Neural progenitor cell (in vitro differentiated cells): ENCODE measurements at regions not wholly inside any gene's neighbourhood (a gene's known extent, or its start where the extent isn't known, plus 50 kb on each side); places are given as distances from the start of the nearest gene placed in this dataset.

Experiments
- DNase-seq: peaks from one replicate; pipeline ENCODE4 v3.0.0-alpha.2; 2016; ENCODE audit warnings: low spot score
- H2AFZ ChIP-seq: fragments of 200-600 bp; sonication (generic); replicated peaks from 2 replicates; pipeline ENCODE4 v1.6.1; 2016; ENCODE audit warnings: antibody characterized with exemption
- H3F3A ChIP-seq: fragments of 200-600 bp; sonication (generic); 2 replicates; pipeline ENCODE4 v1.6.1; 2016; ENCODE audit warnings: antibody characterized with exemption, low read depth
- H3K27ac ChIP-seq: fragments of 200-600 bp; sonication (generic); 2 replicates; pipeline ENCODE4 v1.5.1; 2016; ENCODE audit warnings: mild to moderate bottlenecking
- H3K27me3 ChIP-seq: fragments of 200-600 bp; sonication (generic); 2 replicates; pipeline ENCODE4 v1.6.1; 2016; ENCODE audit warnings: mild to moderate bottlenecking, moderate library complexity
- H3K36me3 ChIP-seq: fragments of 200-600 bp; sonication (generic); 2 replicates; pipeline ENCODE4 v1.5.1; 2016
- H3K4me1 ChIP-seq: fragments of 200-600 bp; sonication (generic); 2 replicates; pipeline ENCODE4 v1.6.1; 2016; ENCODE audit warnings: mixed run types
- H3K4me2 ChIP-seq: fragments of 200-600 bp; sonication (generic); 2 replicates; pipeline ENCODE4 v1.6.1; 2016
- H3K4me3 ChIP-seq: fragments of 200-600 bp; sonication (generic); 2 replicates; pipeline ENCODE4 v1.5.1; 2016
- H3K79me2 ChIP-seq: fragments of 200-600 bp; sonication (generic); 2 replicates; pipeline ENCODE4 v1.6.1; 2016; ENCODE audit warnings: low read depth
- H3K9ac ChIP-seq: fragments of 200-600 bp; sonication (generic); 2 replicates; pipeline ENCODE4 v1.6.1; 2016
- H3K9me3 ChIP-seq: fragments of 200-600 bp; sonication (generic); 2 replicates; pipeline ENCODE4 v1.5.1; 2016; ENCODE audit warnings: low read depth
- H4K20me1 ChIP-seq: fragments of 200-600 bp; sonication (generic); 2 replicates; pipeline ENCODE4 v1.6.1; 2016; ENCODE audit warnings: low read depth
- H3K27ac Mint-ChIP-seq: 3 replicates; pipeline ENCODE4 v1.8.0; 2021; ENCODE audit warnings: mixed read lengths
- H3K27me3 Mint-ChIP-seq: 2 replicates; pipeline ENCODE4 v1.8.0; 2022; ENCODE audit warnings: low read depth, mild to moderate bottlenecking, inconsistent platforms, moderate library complexity, mixed read lengths; ENCODE audit not compliant: insufficient read depth
- H3K36me3 Mint-ChIP-seq: 3 replicates; pipeline ENCODE4 v1.8.0; 2021; ENCODE audit warnings: mixed read lengths
- H3K4me1 Mint-ChIP-seq: 3 replicates; pipeline ENCODE4 v1.8.0; 2021; ENCODE audit warnings: mixed read lengths
- H3K4me3 Mint-ChIP-seq: 3 replicates; pipeline ENCODE4 v1.8.0; 2021; ENCODE audit warnings: mild to moderate bottlenecking, moderate library complexity, mixed read lengths
- H3K9me3 Mint-ChIP-seq: 3 replicates; pipeline ENCODE4 v1.8.0; 2020; ENCODE audit warnings: mixed read lengths
- EZH2 ChIP-seq: fragments of 200-600 bp; sonication (generic); IDR thresholded peaks from 2 replicates; pipeline ENCODE4 v1.6.1; 2017; ENCODE audit warnings: antibody characterized with exemption, mild to moderate bottlenecking, moderate library complexity
- EZH2phosphoT487 ChIP-seq: fragments of 200-600 bp; sonication (generic); IDR thresholded peaks from 2 replicates; pipeline ENCODE4 v1.6.1; 2017; ENCODE audit warnings: antibody characterized with exemption
- TF ChIP-seq, protein P1 (sequence below): fragments of 200-600 bp; sonication (generic); IDR thresholded peaks from 2 replicates; pipeline ENCODE4 v1.5.1; 2017; ENCODE audit warnings: antibody characterized with exemption, mild to moderate bottlenecking

- Mint-ChIP-seq H3K4me3 (no peak overlapping the region), H3K4me1 (peaks cover 15% of the 10 kb centered on the region), H3K9me3 (peaks cover 19% of the 10 kb centered on the region), H3K27me3 (no peaks in the 10 kb centered on the region), H3K27ac (no peak overlapping the region), H3K36me3 (no peaks in the 10 kb centered on the region)
- Histone ChIP-seq H4K20me1 (no peaks in the 10 kb centered on the region), H3K27me3 (no peaks in the 10 kb centered on the region), H3F3A (no peaks in the 10 kb centered on the region), H3K4me3 (no peak overlapping the region), H3K9me3 (no peaks in the 10 kb centered on the region), H3K4me1 (no peaks in the 10 kb centered on the region), H2AFZ (no peak overlapping the region), H3K79me2 (no peaks in the 10 kb centered on the region), H3K9ac (no peak overlapping the region), H3K4me2 (no peak overlapping the region), H3K36me3 (no peaks in the 10 kb centered on the region), H3K27ac (no peak overlapping the region)
- TF ChIP-seq EZH2 (no peak), EZH2phosphoT487 (no peak)
- TF ChIP-seq, protein P1, sequence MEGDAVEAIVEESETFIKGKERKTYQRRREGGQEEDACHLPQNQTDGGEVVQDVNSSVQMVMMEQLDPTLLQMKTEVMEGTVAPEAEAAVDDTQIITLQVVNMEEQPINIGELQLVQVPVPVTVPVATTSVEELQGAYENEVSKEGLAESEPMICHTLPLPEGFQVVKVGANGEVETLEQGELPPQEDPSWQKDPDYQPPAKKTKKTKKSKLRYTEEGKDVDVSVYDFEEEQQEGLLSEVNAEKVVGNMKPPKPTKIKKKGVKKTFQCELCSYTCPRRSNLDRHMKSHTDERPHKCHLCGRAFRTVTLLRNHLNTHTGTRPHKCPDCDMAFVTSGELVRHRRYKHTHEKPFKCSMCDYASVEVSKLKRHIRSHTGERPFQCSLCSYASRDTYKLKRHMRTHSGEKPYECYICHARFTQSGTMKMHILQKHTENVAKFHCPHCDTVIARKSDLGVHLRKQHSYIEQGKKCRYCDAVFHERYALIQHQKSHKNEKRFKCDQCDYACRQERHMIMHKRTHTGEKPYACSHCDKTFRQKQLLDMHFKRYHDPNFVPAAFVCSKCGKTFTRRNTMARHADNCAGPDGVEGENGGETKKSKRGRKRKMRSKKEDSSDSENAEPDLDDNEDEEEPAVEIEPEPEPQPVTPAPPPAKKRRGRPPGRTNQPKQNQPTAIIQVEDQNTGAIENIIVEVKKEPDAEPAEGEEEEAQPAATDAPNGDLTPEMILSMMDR, result no peak
- no peak for DNase-seq
Observed at GRCh38 chr5:7066471-7067235, 329.3 kb upstream of the ADCY2 start.

DNA sequence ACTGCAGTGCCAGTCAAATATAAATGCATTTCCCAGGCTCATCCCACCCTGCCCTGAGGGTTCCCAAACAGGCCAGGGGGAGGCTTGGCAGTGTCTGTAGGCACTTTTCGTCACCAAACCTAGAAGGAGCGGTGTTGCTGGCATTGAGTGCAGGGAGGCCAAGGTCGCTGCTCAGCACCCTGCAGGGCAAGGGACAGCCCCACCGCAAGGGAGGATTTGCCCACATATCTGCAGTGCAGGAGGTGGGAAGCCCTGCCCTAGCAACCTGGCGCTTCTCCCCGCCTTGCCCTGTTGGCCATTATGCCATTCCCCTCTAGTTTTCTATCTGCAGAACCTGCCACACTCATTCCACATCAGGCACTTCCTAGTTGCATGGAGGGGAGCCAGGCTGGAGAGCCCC, 327.8 kb upstream of the ADCY2 start:
- Histone ChIP-seq H3F3A (no peaks in the 10 kb centered on the region), H3K4me2 (no peak overlapping the region), H3K9me3 (no peaks in the 10 kb centered on the region), H3K27me3 (no peaks in the 10 kb centered on the region), H3K36me3 (no peaks in the 10 kb centered on the region), H2AFZ (no peak overlapping the region), H3K9ac (no peak overlapping the region), H3K4me1 (no peaks in the 10 kb centered on the region), H4K20me1 (no peaks in the 10 kb centered on the region), H3K4me3 (no peak overlapping the region), H3K27ac (no peak overlapping the region), H3K79me2 (no peaks in the 10 kb centered on the region)
- peaks cover 20% of the 10 kb centered on the region for H3K4me1 Mint-ChIP-seq
- no peak overlapping the region for H3K27ac Mint-ChIP-seq
- H3K27me3 Mint-ChIP-seq, result no peaks in the 10 kb centered on the region
- DNase-seq, result no peak
- H3K9me3 Mint-ChIP-seq, result peaks cover 5% of the 10 kb centered on the region
- no peaks in the 10 kb centered on the region for H3K36me3 Mint-ChIP-seq
- no peak for TF ChIP-seq EZH2phosphoT487
- H3K4me3 Mint-ChIP-seq, result no peak overlapping the region

- H4K20me1 ChIP-seq, result no peaks in the 10 kb centered on the region
- H3K9ac ChIP-seq, result no peak overlapping the region
- DNase-seq, result no peak
- H2AFZ ChIP-seq, result no peak overlapping the region
- H3K4me3 ChIP-seq, result no peak overlapping the region
- H3K27ac Mint-ChIP-seq, result no peak overlapping the region
- no peaks in the 10 kb centered on the region for H3K4me1 ChIP-seq
- no peak overlapping the region for H3K4me3 Mint-ChIP-seq
- H3K9me3 Mint-ChIP-seq, result no peaks in the 10 kb centered on the region
- H3K4me2 ChIP-seq, result no peak overlapping the region
- H3K4me1 Mint-ChIP-seq, result peaks cover 20% of the 10 kb centered on the region
- H3K79me2 ChIP-seq, result no peaks in the 10 kb centered on the region
- no peaks in the 10 kb centered on the region for H3K36me3 Mint-ChIP-seq
- H3K27ac ChIP-seq, result no peak overlapping the region
- H3K36me3 ChIP-seq, result no peaks in the 10 kb centered on the region
- H3K27me3 ChIP-seq, result no peaks in the 10 kb centered on the region
- no peaks in the 10 kb centered on the region for H3F3A ChIP-seq
- H3K27me3 Mint-ChIP-seq, result no peaks in the 10 kb centered on the region
- no peaks in the 10 kb centered on the region for H3K9me3 ChIP-seq
- TF ChIP-seq EZH2 (no peak), EZH2phosphoT487 (no peak)
- TF ChIP-seq, protein P1, result no peak
Observed at GRCh38 chr5:7068899-7069298, 327.0 kb upstream of the ADCY2 start.

DNA sequence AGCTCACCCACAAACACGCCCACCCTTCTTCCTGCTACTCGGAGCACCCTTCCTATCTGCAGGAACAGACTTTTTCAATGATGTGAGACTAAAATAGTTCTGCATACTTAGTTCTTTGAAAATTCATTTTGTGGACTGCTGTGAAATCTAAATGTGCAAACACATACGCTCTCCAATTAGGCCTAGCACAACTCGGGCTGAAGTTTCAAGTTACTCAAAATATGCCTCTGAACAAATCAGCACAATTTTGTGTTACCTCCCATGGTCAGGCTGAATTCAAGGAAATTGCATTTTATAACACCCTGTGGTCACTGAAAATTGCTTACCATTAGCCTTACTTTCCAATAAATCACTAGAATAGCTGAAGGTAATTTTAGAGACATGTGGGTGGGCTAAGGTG, 323.8 kb upstream of the ADCY2 start:
- no peak overlapping the region for H3K27ac ChIP-seq
- H3K36me3 ChIP-seq, result no peaks in the 10 kb centered on the region
- Mint-ChIP-seq H3K27ac (no peak overlapping the region), H3K36me3 (no peaks in the 10 kb centered on the region), H3K9me3 (no peaks in the 10 kb centered on the region), H3K27me3 (no peaks in the 10 kb centered on the region), H3K4me3 (no peak overlapping the region), H3K4me1 (peaks cover 20% of the 10 kb centered on the region)
- no peak overlapping the region for H3K4me2 ChIP-seq
- H3K79me2 ChIP-seq, result no peaks in the 10 kb centered on the region
- H3K9me3 ChIP-seq, result no peaks in the 10 kb centered on the region
- H3K9ac ChIP-seq, result no peak overlapping the region
- TF ChIP-seq, protein P1, result no peak
- TF ChIP-seq EZH2 (no peak), EZH2phosphoT487 (no peak)
- no peak for DNase-seq
- H2AFZ ChIP-seq, result no peak overlapping the region
- no peak overlapping the region for H3K4me3 ChIP-seq
- H3F3A ChIP-seq, result no peaks in the 10 kb centered on the region
- H4K20me1 ChIP-seq, result no peaks in the 10 kb centered on the region
- no peaks in the 10 kb centered on the region for H3K4me1 ChIP-seq
- no peaks in the 10 kb centered on the region for H3K27me3 ChIP-seq
